CD4-positive, alpha-beta T cell treated with Interleukin-12 subunit alpha and Interleukin-12 subunit beta, for 1 hour (primary cell): ENCODE measurements at regions not wholly inside any gene's neighbourhood (a gene's known extent, or its start where the extent isn't known, plus 50 kb on each side); places are given as distances from the start of the nearest gene placed in this dataset.

ENCODE experiments used
- DNase-seq: peaks from one replicate; pipeline ENCODE4 v3.0.0-alpha.2; 2020

DNA sequence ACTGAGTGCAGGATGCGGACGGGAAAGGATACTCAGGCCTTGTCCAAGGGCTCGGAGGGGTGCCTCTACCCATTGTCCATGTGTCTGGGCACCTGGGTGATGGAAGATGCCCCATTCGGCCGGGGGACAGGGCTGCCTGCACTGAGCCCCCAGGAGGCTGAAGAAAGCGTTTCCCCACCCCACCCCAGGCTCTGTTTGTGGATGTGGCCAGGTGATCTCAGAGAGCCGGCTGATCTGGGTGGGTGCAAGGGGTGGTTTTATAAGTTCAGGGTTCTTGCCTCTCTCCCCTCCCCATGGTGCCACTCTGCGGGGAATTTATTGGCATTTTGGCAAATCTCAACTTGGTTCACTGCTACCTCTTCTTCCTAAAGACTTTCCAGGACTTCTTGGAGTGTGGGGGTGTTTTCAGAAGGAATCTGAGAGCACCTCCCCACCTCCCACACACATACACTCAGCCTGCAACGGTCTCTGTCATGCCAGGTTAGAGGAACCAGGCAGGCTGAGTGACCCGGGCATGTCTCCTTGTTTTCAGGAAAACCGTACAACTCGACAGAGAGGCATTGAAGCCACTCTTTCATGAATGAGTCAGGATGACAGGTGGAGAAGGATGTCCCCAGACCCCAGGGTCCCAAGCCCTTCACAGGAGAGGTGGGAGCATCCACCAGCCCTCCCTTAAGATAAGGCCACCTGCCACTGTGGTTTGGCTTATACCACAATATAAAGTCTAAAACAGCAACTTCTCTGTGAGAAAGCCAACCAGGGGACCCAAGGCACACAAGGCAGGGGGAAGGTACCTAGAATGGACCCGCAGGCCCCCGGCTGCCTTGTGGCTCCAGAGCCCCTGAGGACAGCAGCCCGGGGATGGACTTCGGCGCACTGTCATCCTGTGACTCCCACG, 174.9 kb downstream of the ETS2 start:
- no peak for DNase-seq

- no peak for DNase-seq
These were observed 173.8 kb downstream of the ETS2 start for GRCh38 chr21:38979271-38980121.

GRCh38 chr21:38976900-38977299, 171.2 kb downstream of the ETS2 start:
- no peak for DNase-seq

DNA sequence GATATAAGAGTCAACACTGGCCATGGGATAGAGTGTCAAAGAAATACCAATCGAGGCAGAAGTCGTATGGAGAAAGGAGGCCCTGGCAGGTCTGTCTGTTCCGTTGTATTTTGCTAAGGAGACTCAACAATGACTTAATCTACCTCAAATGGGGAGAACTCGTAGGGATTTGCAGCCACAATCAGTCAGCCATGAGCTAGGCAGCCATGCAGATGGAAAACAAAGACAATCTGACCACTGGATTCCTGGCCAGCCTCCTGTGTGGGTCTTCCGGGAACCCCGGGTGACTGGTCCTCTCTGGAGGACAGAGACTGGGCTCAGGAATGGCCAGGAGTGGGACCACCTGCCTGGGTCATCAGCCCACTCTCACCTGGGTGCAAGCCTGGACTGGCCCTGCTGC, 167.8 kb downstream of the ETS2 start:
- no peak for DNase-seq

- DNase-seq = no peak
These were observed 166.3 kb downstream of the ETS2 start for GRCh38 chr21:38972078-38972477.

DNA sequence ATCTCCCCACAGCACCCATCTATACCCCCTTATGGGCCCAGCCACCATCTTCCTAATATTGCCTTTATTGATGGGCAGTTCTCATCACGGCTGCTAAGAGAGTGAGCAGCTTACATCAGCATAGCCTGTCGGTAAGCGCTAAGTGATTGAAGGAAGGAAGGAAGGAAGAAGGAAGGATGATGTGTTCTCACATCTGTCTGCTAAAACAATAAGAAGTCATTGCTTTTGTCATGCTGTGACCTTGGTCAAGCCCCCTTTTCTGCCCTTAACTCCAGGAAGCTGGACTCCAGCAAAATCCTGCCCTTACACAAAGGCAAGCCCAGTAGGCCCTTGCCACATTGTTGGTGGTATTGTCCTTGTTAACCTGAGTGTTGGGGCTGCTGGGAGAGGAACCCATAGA, 165.0 kb downstream of the ETS2 start:
- no peak for DNase-seq

DNA sequence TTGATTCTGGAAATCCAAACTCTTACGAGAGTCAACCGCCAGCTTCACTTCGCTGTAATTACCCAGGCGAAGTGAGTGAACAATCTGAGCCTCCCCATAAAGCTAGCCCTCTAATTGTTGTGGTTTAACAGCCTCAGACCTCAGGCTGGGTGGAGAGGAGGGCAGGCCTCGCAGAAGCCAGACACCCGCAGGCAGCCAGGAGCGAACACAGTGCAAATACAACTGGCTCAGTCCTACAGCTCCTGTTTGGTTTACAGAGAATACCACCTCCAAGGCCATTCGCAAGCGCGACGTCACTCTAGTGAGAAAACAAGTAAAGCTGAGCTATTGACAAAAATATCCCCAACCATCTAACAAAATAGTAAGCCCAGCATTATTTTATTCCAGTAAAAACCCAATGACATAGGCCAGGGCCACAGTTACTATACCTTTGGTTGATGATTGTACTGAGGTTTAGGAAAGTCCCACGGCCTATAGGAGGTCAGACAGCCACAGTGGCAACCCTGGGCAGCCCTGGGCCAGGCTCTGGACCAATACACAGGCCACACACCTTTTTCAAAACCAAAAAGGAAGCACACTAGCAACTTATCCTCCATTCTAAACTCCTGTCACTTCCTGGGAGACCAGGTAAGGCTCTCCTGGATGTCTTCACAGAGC, 163.3 kb downstream of the ETS2 start:
- DNase-seq = no peak

- DNase-seq = no peak
These were observed 160.3 kb downstream of the ETS2 start for GRCh38 chr21:38965910-38966504.

GRCh38 chr21:38965241-38965640, 159.5 kb downstream of the ETS2 start:
- no peak for DNase-seq

DNA sequence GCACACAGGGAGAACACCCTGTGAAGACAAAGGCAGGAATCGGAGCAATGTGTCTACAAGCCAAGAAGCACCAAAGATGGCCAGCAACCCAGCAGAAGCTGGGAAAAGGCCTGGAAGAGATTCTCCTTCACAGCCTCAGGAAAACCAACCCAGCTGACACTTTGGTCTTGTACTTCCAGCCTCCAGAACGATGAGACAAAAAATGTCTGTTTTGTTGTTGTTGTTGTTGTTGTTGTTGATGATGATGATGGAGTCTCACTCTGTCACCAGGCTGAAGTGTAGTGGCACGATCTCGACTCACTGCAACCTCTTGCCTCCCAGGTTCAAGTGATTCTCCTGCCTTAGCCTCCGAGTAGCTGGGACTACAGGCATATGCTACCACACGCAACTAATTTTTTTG, 157.3 kb downstream of the ETS2 start:
- no peak for DNase-seq

DNA sequence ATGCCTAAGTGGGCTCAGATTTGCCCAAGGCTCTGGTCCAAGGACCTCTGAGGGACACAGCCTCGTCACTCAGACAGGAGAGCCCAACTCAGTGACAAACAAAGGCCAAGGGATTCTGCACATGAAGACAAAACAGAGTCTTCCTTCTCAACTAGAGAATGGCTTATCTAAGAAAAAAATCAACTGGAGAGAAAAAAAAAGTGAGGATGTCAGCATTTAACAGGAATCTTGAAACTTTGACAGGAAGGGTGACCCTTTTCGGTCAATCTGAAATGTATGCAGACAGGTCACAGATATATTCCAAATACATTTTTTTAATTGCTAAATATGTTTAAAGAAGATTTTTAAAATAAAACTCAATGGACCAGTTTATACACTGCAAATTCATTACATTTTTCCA, 154.5 kb downstream of the ETS2 start:
- DNase-seq = no peak

DNA sequence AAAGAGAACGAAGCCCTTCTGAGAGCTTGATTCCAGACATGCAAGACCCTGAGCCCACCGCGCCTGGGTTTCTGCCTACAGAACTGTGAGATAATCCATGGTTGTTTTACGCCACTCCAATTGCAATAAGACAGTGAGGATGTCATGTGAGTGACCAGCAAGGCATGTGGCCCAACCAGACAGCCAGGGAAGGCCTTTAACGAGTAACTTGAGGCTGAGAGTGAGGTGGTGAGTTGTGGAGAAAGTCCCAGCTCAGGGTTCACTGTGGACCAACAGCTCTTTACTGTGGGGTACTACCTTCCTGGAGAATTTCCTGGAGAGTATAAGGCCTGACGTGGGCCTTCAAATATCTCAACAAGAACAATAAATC, 153.9 kb downstream of the ETS2 start:
- no peak for DNase-seq

DNA sequence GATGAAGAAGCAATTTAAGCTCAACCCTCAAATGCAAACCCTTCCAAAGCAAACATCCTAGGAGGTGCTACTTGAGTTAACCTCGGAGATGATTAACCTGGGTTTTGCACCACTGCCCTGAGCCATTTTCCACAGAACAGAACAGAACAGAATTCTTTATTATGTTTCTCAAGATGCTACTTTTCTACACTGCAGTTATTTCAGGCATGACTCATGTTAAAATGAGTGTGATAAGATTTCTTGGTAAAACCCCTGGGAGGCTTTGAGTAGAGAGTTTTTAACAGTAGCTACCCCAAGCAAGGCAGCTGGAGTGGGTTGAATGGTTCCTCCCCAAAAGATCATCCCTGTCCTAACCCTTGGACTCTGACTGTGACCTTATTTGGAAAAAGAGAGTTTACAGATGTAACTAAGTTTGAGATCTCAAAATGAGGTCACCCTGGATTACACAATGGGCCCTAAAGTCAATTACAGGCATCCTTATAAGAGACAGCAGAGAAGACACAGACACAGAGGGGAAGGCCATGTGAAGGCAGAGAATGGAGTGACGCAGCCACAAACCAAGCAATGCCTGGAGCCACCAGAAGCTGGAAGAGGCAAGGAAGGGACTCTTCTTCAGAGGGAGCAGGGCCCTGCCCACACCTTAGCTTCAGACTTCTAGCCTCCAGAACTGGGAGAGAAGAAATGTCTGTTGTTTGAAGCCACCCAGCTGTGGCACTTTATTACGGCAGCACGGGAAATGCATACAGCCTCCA, 153.4 kb downstream of the ETS2 start:
- no peak for DNase-seq

- no peak for DNase-seq
These were observed 152.6 kb downstream of the ETS2 start for GRCh38 chr21:38958323-38958705.

DNA sequence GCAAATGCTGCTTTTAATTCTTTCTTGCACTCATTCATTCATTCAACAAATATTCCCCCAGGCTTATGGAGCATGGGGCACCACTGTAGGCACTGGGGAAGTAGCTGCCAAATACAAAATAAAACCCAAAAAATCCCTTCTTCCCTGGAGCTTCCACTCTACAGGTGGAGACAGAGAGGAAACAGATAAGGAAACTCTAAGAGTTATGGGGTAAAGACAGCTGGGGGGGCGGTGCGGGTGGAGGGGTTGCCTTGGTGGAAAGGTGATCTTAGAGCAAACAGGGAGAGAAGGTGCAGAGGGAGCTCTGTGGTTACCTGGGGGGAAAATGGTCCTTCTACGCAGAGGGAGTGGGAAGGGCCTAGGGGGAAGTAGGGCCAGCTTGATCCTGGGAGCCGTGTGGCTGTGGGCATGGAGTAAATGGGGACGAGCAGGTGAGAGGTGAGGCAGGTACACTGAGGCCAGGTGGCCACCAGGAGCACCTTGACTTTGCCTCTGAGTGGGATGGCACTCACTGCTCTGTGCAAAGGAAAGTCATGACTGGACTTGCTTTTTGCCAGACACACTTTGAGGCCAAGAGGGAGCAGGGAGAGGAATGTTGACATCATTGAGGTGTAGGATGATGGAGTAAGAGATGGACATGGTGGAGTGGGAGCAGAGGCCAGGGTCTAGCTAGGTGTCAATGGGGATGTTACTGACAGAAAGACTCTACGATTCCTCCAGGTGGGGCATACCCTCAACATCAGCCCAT, 152.0 kb downstream of the ETS2 start:
- no peak for DNase-seq

- no peak for DNase-seq
These were observed 151.3 kb downstream of the ETS2 start for GRCh38 chr21:38956856-38957571.

- no peak for DNase-seq
These were observed 150.8 kb downstream of the ETS2 start for GRCh38 chr21:38956521-38956855.

DNA sequence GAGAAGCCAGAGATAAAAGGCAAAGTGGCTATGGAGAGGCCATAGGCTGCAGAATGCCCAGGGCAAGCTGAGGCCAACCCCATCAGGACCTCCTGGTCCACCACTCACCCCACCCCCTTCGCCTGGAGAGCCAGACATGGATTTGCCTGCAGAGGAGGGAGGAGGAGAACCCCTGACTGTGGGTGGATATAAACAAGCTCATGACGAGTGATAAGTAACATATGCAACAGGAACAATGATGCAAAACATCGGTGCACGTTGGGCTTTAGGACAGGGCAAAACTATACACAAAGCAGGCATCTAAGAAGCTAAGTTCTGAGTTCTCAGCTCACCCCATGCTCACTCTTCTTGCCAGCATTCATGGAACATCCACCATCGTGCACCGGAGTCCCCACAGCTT, 150.3 kb downstream of the ETS2 start:
- DNase-seq = no peak

GRCh38 chr21:38955495-38955894, 149.8 kb downstream of the ETS2 start:
- DNase-seq = no peak

DNA sequence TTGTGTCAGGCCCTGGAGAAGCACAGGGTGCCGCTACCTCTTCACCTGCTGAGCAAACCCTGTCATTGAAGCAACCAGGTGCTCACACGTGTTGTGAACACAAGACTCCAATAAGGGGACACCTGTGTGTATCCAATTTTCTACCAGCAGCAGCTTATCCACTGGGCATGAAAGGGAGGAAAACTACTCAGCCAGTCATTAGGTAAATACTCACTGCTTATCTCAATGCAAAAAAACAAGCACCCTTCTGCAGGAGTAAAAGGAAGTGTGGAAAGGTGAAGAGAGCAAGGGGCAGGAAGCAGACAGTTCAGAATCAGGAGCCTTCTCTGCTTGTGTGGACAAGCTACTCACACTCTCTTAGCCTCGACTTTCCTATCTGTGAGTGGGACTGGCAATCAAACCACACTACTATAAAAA, 148.9 kb downstream of the ETS2 start:
- DNase-seq = no peak

GRCh38 chr21:38953516-38953915, 147.8 kb downstream of the ETS2 start:
- DNase-seq = no peak
